K562 (cell line): ENCODE measurements at regions not wholly inside any gene's neighbourhood (a gene's known extent, or its start where the extent isn't known, plus 50 kb on each side); places are given as distances from the start of the nearest gene placed in this dataset.
A peak's percentile ranks its signal among the peaks of the same experiment; 100 is the strongest.

Experiments used
- ARID3B ChIP-seq: fragments of 250-450 bp; sonication (Bioruptor Pico); IDR thresholded peaks from 2 replicates; pipeline ENCODE4 v1.4.0; 2020; ENCODE audit warnings: borderline replicate concordance
- CBFA2T2 ChIP-seq: fragments of 450-650 bp; conservative IDR thresholded peaks from 2 replicates; pipeline ENCODE4 v1.6.1; 2017; ENCODE audit warnings: mild to moderate bottlenecking
- CBFA2T3 ChIP-seq: fragments of 450-650 bp; IDR thresholded peaks from 2 replicates; pipeline ENCODE4 v1.6.1; 2017
- CTBP1 ChIP-seq: fragments of 450-650 bp; IDR thresholded peaks from 2 replicates; pipeline ENCODE4 v1.6.1; 2016; ENCODE audit warnings: borderline replicate concordance
- EGR1 ChIP-seq: fragments of 450-650 bp; conservative IDR thresholded peaks from 2 replicates; pipeline ENCODE4 v1.6.1; 2017; ENCODE audit warnings: mild to moderate bottlenecking
- GTF2A2 ChIP-seq: IDR thresholded peaks from 2 replicates; pipeline ENCODE4 v1.6.1; 2016; ENCODE audit warnings: mild to moderate bottlenecking, missing genetic modification characterization, missing compliant biosample characterization
- HDAC1 ChIP-seq, 2 experiments: fragments of 450-650 bp; IDR thresholded peaks; 2 replicates each; pipeline ENCODE4 v1.6.1; 2016 to 2017; ENCODE audit warnings: inconsistent platforms in 1 of 2, mild to moderate bottlenecking in 1 of 2, moderate library complexity in 1 of 2
- JUND ChIP-seq, 2 experiments: IDR thresholded peaks; 2 replicates in 1 of 2; 3 replicates in 1 of 2; pipeline ENCODE4 v1.6.1; 2011; ENCODE audit warnings: borderline replicate concordance in 2 of 2, low read depth in 2 of 2, low read length in 2 of 2, improper control_type of control experiment in 1 of 2, missing biosample characterization in 1 of 2, missing genetic modification characterization in 1 of 2, missing genetic modification reagents in 1 of 2
- KDM1A ChIP-seq, 2 experiments: fragments of 450-650 bp; IDR thresholded peaks; 2 replicates each; pipeline ENCODE4 v1.6.1; 2016; ENCODE audit warnings: mild to moderate bottlenecking in 2 of 2
- KLF16 ChIP-seq: IDR thresholded peaks from 2 replicates; pipeline ENCODE4 v1.6.1; 2016; ENCODE audit warnings: antibody characterized with exemption
- MLX ChIP-seq, 2 experiments: fragments of 450-650 bp in 1 of 2; sonication (generic) in 1 of 2; formaldehyde crosslinking; conservative IDR thresholded peaks; 2 replicates each; pipeline versions ENCODE4 v1.4.0 to v1.8.1; 2020 to 2022; ENCODE audit warnings: mild to moderate bottlenecking in 1 of 2, missing genetic modification reagents in 1 of 2
- NFIC ChIP-seq: fragments of 450-650 bp; IDR thresholded peaks from 2 replicates; pipeline ENCODE4 v1.6.1; 2017; ENCODE audit warnings: mild to moderate bottlenecking, inconsistent platforms
- NFRKB ChIP-seq: fragments of 450-650 bp; IDR thresholded peaks from 2 replicates; pipeline ENCODE4 v1.6.1; 2016; ENCODE audit warnings: low read depth
- NR2C2 ChIP-seq, 2 experiments: fragments of 200-800 bp in 1 of 2; sonication (Bioruptor generic) in 1 of 2; sonication (generic) in 1 of 2; formaldehyde crosslinking in 1 of 2; IDR thresholded peaks; 2 replicates each; pipeline versions ENCODE4 v1.6.1 to v1.8.0; 2016 to 2022; ENCODE audit warnings: mild to moderate bottlenecking in 1 of 2, missing compliant biosample characterization in 1 of 2, missing genetic modification characterization in 1 of 2, missing genetic modification reagents in 1 of 2
- PHF20 ChIP-seq: fragments of 450-650 bp; IDR thresholded peaks from 2 replicates; pipeline ENCODE4 v1.6.1; 2018; ENCODE audit not compliant: partially characterized antibody
- RNF2 ChIP-seq: sonication (generic); IDR thresholded peaks from 2 replicates; pipeline ENCODE4 v1.6.1; 2016
- TAF1 ChIP-seq: IDR thresholded peaks from 2 replicates; pipeline ENCODE4 v1.6.1; 2011; ENCODE audit warnings: mild to moderate bottlenecking, low read length, moderate library complexity; ENCODE audit not compliant: insufficient read depth, control insufficient read depth, severe bottlenecking; ENCODE audit errors: extremely low read depth
- TAL1 ChIP-seq: fragments of 450-650 bp; IDR thresholded peaks from 2 replicates; pipeline ENCODE4 v1.6.1; 2016; ENCODE audit warnings: mild to moderate bottlenecking
- TBP ChIP-seq: optimal IDR thresholded peaks from 2 replicates; pipeline ENCODE3; 2011; ENCODE audit warnings: low read depth, low read length, improper control_type of control experiment
- TEAD1 ChIP-seq, 2 experiments: fragments of 450-650 bp in 1 of 2; sonication (generic) in 1 of 2; formaldehyde crosslinking; IDR thresholded peaks; 2 replicates each; pipeline versions ENCODE4 v1.4.0 to v1.8.0; 2020 to 2022; ENCODE audit warnings: mild to moderate bottlenecking in 2 of 2, missing genetic modification reagents in 1 of 2
- TEAD4 ChIP-seq, 2 experiments: sonication (generic) in 1 of 2; formaldehyde crosslinking in 1 of 2; IDR thresholded peaks; 2 replicates each; pipeline versions ENCODE4 v1.6.1 to v1.8.0; 2012 to 2022; ENCODE audit warnings: borderline replicate concordance in 1 of 2, inconsistent platforms in 1 of 2, low read length in 1 of 2, mild to moderate bottlenecking in 1 of 2, missing genetic modification reagents in 1 of 2
- U2AF1 ChIP-seq: fragments of 200-400 bp; formaldehyde crosslinking; optimal IDR thresholded peaks from 2 replicates; pipeline ENCODE3; 2017; ENCODE audit warnings: mild to moderate bottlenecking, low read depth, low read length, moderate library complexity
- UBTF ChIP-seq, 2 experiments: IDR thresholded peaks; 2 replicates each; pipeline ENCODE4 v1.6.1; 2012; ENCODE audit warnings: improper control_type of control experiment in 2 of 2, low read depth in 2 of 2, low read length in 2 of 2, borderline replicate concordance in 1 of 2
- ZNF316 ChIP-seq: fragments of 450-650 bp; IDR thresholded peaks from 2 replicates; pipeline ENCODE4 v1.6.1; 2016

- TF ChIP-seq ARID3B (CRISPR knock-in tag) (no peak), MLX (CRISPR knock-in tag; conservative IDR thresholded peaks at IDR 0.05) (no peak), NFIC (peak; percentile 56; the same call in 1 of the 2 replicates), NFRKB (no peak), HDAC1 (IDR thresholded peaks at IDR 0.05) (0 out of 4 replicates have a peak, but pooled peaks of 1 of the 2 experiments have one; percentile 35), UBTF (IDR thresholded peaks at IDR 0.05; ENCODE audit: borderline replicate concordance in 1 of 2, low read depth in 2 of 2, low read length in 2 of 2) (peak in 1 of 2 experiments; percentile 71; a peak in 1 of 4 replicates), TEAD1 (CRISPR knock-in tag; IDR thresholded peaks at IDR 0.05) (0 out of 4 replicates have a peak, but pooled peaks of 1 of the 2 experiments have one; percentile 33), GTF2A2 (no peak), TEAD4 (IDR thresholded peaks at IDR 0.05; ENCODE audit: low read length) (peak; percentile 82), TEAD4 (CRISPR knock-in tag; IDR thresholded peaks at IDR 0.05; ENCODE audit: borderline replicate concordance) (no peak), U2AF1 (no peak), PHF20 (peak; percentile 59), CBFA2T2 (peak; percentile 48), NR2C2 (CRISPR knock-in tag; IDR thresholded peaks at IDR 0.05) (0 out of 2 replicates have a peak, but pooled peaks have one; percentile 15), NR2C2 (tag; IDR thresholded peaks at IDR 0.05) (peak; percentile 64; the same call in 1 of the 2 replicates), JUND (IDR thresholded peaks at IDR 0.05; ENCODE audit: borderline replicate concordance, low read depth, low read length) (peak; percentile 33; the same call in 1 of the 2 replicates), JUND (tag; IDR thresholded peaks at IDR 0.05; ENCODE audit: borderline replicate concordance, low read depth, low read length) (no peak; the same call in 2 of the 3 replicates), TBP (peak; percentile 41), RNF2 (peak; percentile 59), TAF1 (peak; percentile 32), KDM1A (IDR thresholded peaks at IDR 0.05) (peak in 1 of 2 experiments; percentile 72; a peak in 1 of 4 replicates), ZNF316 (0 out of 2 replicates have a peak, but pooled peaks have one; percentile 2), TAL1 (0 out of 2 replicates have a peak, but pooled peaks have one; percentile 27), EGR1 (peak; percentile 100), CBFA2T3 (peak; percentile 78), CTBP1 (peak; percentile 42; the same call in 1 of the 2 replicates), KLF16 (0 out of 2 replicates have a peak, but pooled peaks have one; percentile 9)
These were observed 176.4 kb upstream of the GSE1 start (continued) for GRCh38 chr16:85436636-85437165.
